Fibroblast of villous mesenchyme (primary cell): ENCODE measurements at regions not wholly inside any gene's neighbourhood (a gene's known extent, or its start where the extent isn't known, plus 50 kb on each side); places are given as distances from the start of the nearest gene placed in this dataset.
"Not testable (repeated sequence)": the region's sequence is repeated elsewhere in the genome, so short reads cannot be mapped to it uniquely, and the experiment has no call there.

Experiments
- DNase-seq: peaks from one replicate; pipeline ENCODE4 v3.0.0-alpha.2; 2010; ENCODE audit warnings: low read depth
- H3K4me3 ChIP-seq: 2 replicates; pipeline ENCODE4 v1.5.1; 2011; ENCODE audit warnings: low read depth, mild to moderate bottlenecking, low read length
- CTCF ChIP-seq: IDR thresholded peaks from 2 replicates; pipeline ENCODE4 v1.5.1; 2012; ENCODE audit warnings: low read depth, mild to moderate bottlenecking, low read length; ENCODE audit not compliant: insufficient read depth

- TF ChIP-seq CTCF, result no peak
- H3K4me3 ChIP-seq, result no peak overlapping the region
- no peak for DNase-seq
Measured at GRCh38 chr5:155564541-155564940, 551.0 kb downstream of the KIF4B start.

GRCh38 chr5:155575861-155576260 lies 562.3 kb downstream of the KIF4B start:
- DNase-seq, result no peak
- H3K4me3 ChIP-seq, result no peak overlapping the region
- no peak for TF ChIP-seq CTCF

- not testable (repeated sequence) for DNase-seq, H3K4me3 ChIP-seq
Measured at GRCh38 chr5:155586808-155587207, 573.3 kb downstream of the KIF4B start.

DNA sequence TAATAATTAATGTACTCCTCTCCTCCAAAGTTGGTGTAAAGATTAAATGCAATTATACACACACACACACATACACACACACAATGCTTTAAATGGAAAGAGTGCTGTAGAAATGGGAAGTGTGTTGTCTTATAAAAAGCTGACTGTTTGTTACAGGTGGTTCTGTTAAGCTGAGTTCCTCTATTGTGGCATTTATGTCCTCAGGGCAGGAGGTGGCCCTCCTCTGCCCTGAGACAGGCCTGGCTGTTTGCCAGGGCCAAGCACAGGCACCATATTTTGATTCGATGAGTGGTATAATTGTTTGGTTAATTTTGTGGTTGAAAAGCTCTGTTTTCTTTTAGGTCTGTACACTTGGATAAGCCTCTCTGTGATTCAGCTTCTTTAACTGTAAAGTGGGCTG lies 573.9 kb downstream of the KIF4B start:
- no peak for DNase-seq
- TF ChIP-seq CTCF, result no peak
- no peak overlapping the region for H3K4me3 ChIP-seq

DNA sequence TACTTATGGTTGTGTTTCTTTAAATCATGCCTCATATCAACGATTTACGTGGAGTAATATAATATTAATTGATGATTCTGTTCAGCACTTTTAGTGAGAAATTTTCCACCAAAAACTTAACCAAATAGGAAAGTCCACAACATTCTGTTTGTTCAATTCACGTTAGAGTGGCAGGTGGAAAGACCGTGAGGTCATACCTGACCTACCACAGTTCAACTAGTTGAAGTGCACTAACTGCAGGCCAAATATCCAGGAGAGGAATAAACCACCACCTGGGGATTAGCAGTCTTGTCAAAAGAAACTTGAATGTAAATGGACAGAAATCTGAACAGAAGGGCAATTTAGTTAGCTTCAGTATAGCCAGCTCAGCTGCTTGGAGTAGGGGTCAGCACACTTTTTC lies 577.7 kb downstream of the KIF4B start:
- TF ChIP-seq CTCF, result no peak
- no peak overlapping the region for H3K4me3 ChIP-seq
- no peak for DNase-seq

DNA sequence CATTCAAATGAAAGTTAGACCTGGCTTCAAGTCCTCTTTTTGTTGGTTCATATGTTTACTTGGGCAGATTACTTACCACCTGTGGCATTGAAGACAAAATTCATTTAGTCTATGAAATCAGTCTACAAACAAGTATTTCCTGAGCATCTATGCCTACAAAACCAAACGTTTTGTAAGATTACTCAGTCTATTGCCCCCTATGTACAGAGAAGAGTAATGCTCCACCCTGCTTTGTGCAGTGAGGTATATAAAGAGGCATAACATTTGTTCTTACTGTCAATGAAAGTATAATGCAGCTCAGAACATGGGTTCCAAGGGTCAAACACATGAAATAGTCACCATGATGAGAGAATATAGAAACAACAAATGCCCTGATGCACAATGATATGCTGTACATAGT lies 580.7 kb downstream of the KIF4B start:
- TF ChIP-seq CTCF, result no peak
- no peak overlapping the region for H3K4me3 ChIP-seq
- no peak for DNase-seq

DNA sequence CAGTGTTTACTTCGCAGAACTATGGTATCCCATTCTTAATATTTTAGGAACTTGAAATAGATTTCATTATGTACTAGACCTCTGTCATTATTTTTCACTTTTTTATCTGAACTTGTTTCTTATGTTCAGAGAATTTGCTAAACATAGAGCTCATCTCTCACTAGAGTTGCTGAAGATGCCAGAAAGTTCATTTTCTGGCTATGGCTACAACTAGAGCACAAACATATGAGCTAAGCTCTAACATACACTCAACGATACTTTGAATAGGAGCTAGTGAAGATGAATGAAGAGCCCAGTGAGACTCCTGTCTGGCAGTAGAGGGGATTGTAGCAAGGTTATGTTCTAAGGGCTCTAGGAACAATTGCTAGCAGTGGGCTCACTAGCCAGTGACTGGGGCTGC lies 582.2 kb downstream of the KIF4B start:
- DNase-seq, result no peak
- H3K4me3 ChIP-seq, result no peak overlapping the region
- no peak for TF ChIP-seq CTCF
